ENCODE measurements at regions not wholly inside any gene's neighbourhood (a gene's known extent, or its start where the extent isn't known, plus 50 kb on each side); places are given as distances from the start of the nearest gene placed in this dataset.

- peak; percentile 55 for DNase-seq
These were observed 54.9 kb downstream of the KLHDC7A start for GRCh38 chr1:18535391-18536210.

- DNase-seq: no peak
These were observed 55.6 kb downstream of the KLHDC7A start for GRCh38 chr1:18536356-18536755.

GRCh38 chr1:18536915-18537314 lies 56.2 kb downstream of the KLHDC7A start:
- DNase-seq: no peak

DNA sequence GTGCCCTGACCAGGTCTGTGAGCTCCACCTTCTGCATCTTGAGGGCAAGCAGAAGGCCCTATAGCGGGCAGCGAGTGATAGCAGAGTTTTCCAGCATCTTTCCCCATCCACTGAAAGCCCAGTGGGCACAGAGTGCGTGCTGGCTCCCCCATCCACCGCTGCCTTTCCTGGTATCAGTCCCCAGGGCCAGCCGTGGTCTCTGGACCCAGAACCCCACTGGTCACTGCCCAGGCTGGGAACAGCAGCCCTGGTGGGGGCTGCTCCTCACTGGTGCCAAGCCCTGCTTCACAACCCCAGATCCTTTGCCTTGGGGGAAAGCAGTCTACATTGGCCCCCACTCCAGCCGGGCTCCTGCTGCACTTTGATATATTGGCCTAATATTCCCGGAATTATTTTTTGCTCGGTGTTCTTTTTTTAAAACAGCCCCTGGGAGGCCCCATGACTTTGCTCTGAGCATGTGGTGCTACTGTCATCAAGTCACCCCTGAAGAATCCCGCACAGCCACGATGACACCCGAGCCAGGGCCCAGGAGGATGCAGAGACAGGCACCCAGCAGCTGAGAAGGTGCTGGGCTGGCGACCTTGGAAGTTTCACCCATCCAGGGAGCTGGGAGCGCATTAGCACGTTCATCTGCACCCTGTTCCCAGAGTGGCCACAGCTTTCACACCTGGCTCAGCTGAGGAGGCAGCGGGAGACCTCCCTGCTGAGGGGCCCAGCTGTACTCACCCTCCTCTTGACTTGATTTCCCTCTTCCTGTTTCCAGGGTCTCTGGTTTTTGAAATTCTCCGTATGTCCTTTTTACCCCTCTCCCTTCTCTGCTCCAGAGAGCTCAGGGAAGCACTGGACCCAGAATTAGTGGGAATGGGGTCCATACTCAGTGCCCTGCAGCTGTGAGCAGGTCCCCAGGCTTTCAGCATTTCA lies 56.9 kb downstream of the KLHDC7A start:
- DNase-seq: no peak

DNA sequence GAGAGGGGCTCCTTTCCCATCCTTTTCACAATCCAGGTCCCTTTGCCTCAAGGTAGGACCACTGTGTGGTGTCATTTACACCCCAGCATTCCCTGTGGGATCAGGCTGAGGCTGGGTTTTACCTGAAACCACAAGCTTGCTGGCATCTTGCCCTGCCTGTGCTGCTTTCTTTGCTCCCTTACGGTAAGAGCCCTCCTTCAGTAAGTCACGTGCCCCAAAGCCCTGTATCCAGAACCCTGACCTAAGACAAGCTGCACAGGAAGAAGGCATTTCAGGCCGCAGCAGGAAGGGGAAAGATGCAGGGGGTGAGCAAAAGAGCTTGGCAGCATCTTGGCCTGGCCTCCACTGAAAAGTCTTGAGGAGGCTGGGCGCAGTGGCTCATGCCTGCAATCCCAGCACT lies 58.4 kb downstream of the KLHDC7A start:
- peak; percentile 85 for DNase-seq

DNA sequence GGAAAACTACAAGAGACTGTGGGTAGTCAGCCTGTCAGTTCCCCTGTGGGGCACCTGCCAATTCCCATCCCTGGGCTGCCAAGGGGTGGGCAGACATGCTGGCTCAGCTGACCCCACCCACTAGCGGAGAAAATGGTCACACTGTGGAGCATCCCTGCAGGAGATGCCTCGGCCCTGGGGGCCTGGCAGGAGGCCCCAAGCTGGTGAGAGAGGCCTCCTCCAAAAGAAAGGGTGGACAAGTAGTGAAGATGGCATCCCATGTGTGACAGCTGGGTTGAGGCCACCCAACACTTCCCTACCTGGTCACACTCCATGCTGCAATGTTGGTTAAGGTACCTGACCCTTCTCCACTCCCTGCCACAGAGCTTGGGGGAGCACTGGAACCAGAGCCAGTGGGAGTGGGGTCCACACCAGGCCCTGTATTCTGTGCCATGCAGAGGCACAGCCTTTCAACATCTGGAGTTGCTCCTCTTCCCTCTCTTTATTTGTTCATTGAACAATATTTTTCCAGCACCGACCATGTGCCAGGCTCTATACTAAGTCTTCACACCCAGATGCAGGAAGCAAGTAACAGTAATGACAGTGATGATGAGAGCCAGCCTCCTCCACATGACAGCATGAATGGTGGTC lies 59.5 kb downstream of the KLHDC7A start:
- DNase-seq: no peak

- DNase-seq: no peak
These were observed 60.5 kb downstream of the KLHDC7A start for GRCh38 chr1:18541046-18541795.

- DNase-seq: no peak
These were observed 61.6 kb downstream of the KLHDC7A start for GRCh38 chr1:18542351-18542750.

DNA sequence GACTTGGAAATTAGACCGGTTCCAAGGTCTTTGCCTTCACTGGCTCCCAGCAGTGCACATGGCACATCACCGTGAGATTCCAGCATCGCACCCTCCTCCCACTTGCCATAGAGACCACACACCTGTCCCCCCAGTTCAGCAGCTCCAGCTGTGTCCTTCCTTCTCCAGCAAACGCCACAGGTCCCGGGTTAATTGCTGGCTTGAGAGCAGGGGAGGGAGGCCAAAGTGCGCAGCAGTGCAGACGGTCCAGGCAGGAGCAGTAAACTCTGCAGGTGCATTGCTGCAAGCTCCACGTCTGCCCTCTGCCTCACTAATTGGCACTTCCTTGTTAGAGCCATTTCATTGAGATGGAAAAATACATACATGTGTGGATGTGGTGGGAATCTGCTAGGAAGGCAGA lies 65.3 kb downstream of the KLHDC7A start:
- DNase-seq: no peak

DNA sequence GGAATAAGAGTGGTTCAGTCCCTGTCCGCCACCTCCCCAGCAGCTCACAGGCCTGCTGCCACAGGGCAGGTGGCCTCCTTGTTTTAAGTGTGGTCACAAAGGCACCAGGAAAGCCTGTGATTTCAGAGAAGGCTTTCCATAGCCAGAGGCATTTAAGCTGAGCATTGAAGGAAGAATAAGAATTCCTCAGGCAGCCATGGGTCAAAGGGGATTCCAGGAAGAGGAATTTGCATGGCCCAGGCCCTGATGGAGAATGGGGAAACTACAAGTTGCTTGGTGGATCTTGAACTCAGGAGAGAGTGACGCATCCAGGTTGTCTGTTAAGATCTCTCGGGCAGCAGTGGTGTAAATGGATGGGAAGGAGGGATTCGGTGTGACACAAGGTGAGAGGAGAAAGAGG lies 66.7 kb downstream of the KLHDC7A start:
- DNase-seq: no peak

GRCh38 chr1:18548643-18549042 lies 67.9 kb downstream of the KLHDC7A start:
- DNase-seq: no peak

- DNase-seq: peak; percentile 73
These were observed 68.4 kb downstream of the KLHDC7A start for GRCh38 chr1:18549106-18549505.

- peak; percentile 79 for DNase-seq
These were observed 69.2 kb downstream of the KLHDC7A start for GRCh38 chr1:18549906-18550305.

- no peak for DNase-seq
These were observed 71.9 kb downstream of the KLHDC7A start for GRCh38 chr1:18552631-18553030.

GRCh38 chr1:18553388-18553787 lies 72.7 kb downstream of the KLHDC7A start:
- no peak for DNase-seq

GRCh38 chr1:18554099-18554498 lies 73.4 kb downstream of the KLHDC7A start:
- no peak for DNase-seq

DNA sequence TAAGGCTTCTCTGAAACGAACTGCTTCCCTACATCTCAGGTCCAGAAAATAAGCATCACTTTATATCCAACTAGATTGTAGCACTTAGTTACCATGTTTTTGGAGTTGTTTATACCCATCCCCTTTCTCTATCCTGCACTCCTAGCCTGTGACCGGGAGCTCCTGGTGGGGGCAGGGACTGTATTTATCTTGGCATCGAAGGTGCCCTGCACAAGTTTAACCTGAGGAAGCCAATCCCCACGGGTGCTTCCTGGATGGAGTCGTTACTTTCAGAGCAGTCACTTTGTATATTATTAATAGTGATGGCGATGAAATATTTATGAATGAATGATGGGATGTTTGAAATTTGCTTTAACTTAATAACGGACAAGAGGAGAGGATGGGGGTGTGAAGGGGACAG lies 73.9 kb downstream of the KLHDC7A start:
- no peak for DNase-seq

DNA sequence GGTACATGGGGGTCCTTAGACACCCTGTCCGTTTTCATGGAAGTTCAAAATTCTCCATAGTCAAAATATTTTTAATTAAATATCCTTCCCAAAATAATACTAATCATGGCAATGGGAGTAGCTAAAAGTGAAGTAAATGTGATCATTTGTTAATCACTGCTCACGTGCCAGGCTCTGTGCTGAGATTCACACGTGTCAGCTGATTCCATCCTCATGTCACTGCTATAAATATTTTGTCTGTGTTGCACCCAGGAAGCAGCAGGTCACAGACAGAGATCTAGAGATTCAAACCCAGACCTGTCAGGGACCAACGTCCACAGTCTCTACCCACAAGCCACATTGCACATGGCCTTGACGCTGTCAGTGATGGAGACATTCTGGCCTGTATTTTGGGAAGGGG lies 74.3 kb downstream of the KLHDC7A start:
- DNase-seq: no peak

GRCh38 chr1:18556364-18556763 lies 74.3 kb upstream of the PAX7 start:
- no peak for DNase-seq

- DNase-seq: no peak
These were observed 72.8 kb upstream of the PAX7 start for GRCh38 chr1:18557621-18558465.

DNA sequence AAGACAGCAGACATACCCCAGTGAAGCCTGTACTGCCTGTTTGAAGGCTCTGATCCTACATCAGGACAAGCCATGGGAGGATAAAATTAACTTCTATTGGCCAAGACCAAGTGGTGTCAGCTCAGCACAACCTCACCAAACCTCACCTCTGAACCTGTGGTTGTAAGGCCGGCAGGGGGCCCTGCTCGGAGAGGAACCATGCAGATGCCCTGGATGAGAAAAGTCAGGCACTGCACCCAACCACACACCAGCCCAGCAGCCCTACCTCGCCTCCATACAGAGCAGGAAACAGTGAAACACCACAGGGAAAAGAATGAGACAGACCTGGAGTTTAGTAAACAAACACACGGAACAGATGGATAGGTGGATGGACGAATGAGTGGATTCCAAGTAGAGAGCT lies 70.0 kb upstream of the PAX7 start:
- DNase-seq: no peak

GRCh38 chr1:18561967-18562366 lies 68.7 kb upstream of the PAX7 start:
- no peak for DNase-seq

Measured in NCI-H2171 (cell line).